HFFc6 (cell line): ENCODE measurements at regions not wholly inside any gene's neighbourhood (a gene's known extent, or its start where the extent isn't known, plus 50 kb on each side); places are given as distances from the start of the nearest gene placed in this dataset.
A peak's percentile ranks its signal among the peaks of the same experiment; 100 is the strongest.

Experiments
- DNase-seq: peaks from one replicate; pipeline ENCODE4 v3.0.0-alpha.2; 2018
- H3K27ac Mint-ChIP-seq: 2 replicates; pipeline ENCODE4 v1.8.0; 2020; ENCODE audit warnings: mild to moderate bottlenecking, mixed read lengths
- H3K27me3 Mint-ChIP-seq: 2 replicates; pipeline ENCODE4 v1.8.0; 2021; ENCODE audit warnings: mild to moderate bottlenecking, moderate library complexity, mixed read lengths; ENCODE audit not compliant: insufficient read depth
- H3K36me3 Mint-ChIP-seq: 2 replicates; pipeline ENCODE4 v1.8.0; 2021; ENCODE audit warnings: low read depth, mixed read lengths
- H3K4me1 Mint-ChIP-seq: 2 replicates; pipeline ENCODE4 v1.8.0; 2020; ENCODE audit warnings: low read depth, mixed read lengths
- H3K4me3 Mint-ChIP-seq: 2 replicates; pipeline ENCODE4 v1.8.0; 2020; ENCODE audit warnings: mild to moderate bottlenecking, moderate library complexity, mixed read lengths
- H3K9me3 Mint-ChIP-seq: 2 replicates; pipeline ENCODE4 v1.8.0; 2020; ENCODE audit warnings: mild to moderate bottlenecking, mixed read lengths
- CTCF ChIP-seq: fragments of 200-600 bp; sonication (generic); IDR thresholded peaks from 2 replicates; pipeline ENCODE4 v1.5.0; 2021; ENCODE audit warnings: antibody characterized with exemption, mild to moderate bottlenecking

GRCh38 chr9:14400658-14400995 lies 86.7 kb upstream of the NFIB start:
- peak; percentile 61 for TF ChIP-seq CTCF
- no peaks in the 10 kb centered on the region for H3K36me3 Mint-ChIP-seq
- H3K27ac Mint-ChIP-seq = no peak overlapping the region
- no peaks in the 10 kb centered on the region for H3K9me3 Mint-ChIP-seq
- peaks cover 7% of the 10 kb centered on the region for H3K4me1 Mint-ChIP-seq
- DNase-seq = peak; percentile 7
- H3K4me3 Mint-ChIP-seq = peak overlapping the region; percentile 39; the same call in 1 of the 2 replicates
- H3K27me3 Mint-ChIP-seq = peaks cover 15% of the 10 kb centered on the region

GRCh38 chr9:14399756-14400657 lies 86.1 kb upstream of the NFIB start:
- Mint-ChIP-seq H3K36me3 (no peaks in the 10 kb centered on the region), H3K4me3 (peak overlapping the region; percentile 39; the same call in 1 of the 2 replicates), H3K27me3 (peaks cover 14% of the 10 kb centered on the region), H3K9me3 (no peaks in the 10 kb centered on the region), H3K27ac (no peak overlapping the region), H3K4me1 (peaks cover 7% of the 10 kb centered on the region)
- DNase-seq = no peak
- TF ChIP-seq CTCF = no peak

- Mint-ChIP-seq H3K27ac (no peak overlapping the region), H3K4me3 (no peak overlapping the region), H3K9me3 (no peaks in the 10 kb centered on the region), H3K27me3 (peaks cover 14% of the 10 kb centered on the region; the same call in 1 of the 2 replicates), H3K4me1 (peaks cover 7% of the 10 kb centered on the region), H3K36me3 (no peaks in the 10 kb centered on the region)
- no peak for DNase-seq
- TF ChIP-seq CTCF = no peak
Observed at GRCh38 chr9:14398473-14398872, 84.5 kb upstream of the NFIB start.

- peaks cover 7% of the 10 kb centered on the region for H3K4me1 Mint-ChIP-seq
- peaks cover 10% of the 10 kb centered on the region for H3K27me3 Mint-ChIP-seq
- H3K9me3 Mint-ChIP-seq = no peaks in the 10 kb centered on the region
- no peak for DNase-seq
- H3K27ac Mint-ChIP-seq = no peak overlapping the region
- no peaks in the 10 kb centered on the region for H3K36me3 Mint-ChIP-seq
- H3K4me3 Mint-ChIP-seq = no peak overlapping the region
- TF ChIP-seq CTCF = no peak
Observed at GRCh38 chr9:14396171-14396570, 82.2 kb upstream of the NFIB start.

- no peaks in the 10 kb centered on the region for H3K9me3 Mint-ChIP-seq
- no peaks in the 10 kb centered on the region for H3K36me3 Mint-ChIP-seq
- no peak for TF ChIP-seq CTCF
- peaks cover 8% of the 10 kb centered on the region for H3K27me3 Mint-ChIP-seq
- H3K4me3 Mint-ChIP-seq = no peak overlapping the region
- DNase-seq = no peak
- peaks cover 5% of the 10 kb centered on the region for H3K4me1 Mint-ChIP-seq
- H3K27ac Mint-ChIP-seq = no peak overlapping the region
Observed at GRCh38 chr9:14395317-14396082, 81.6 kb upstream of the NFIB start.
